GM12875 (cell line): ENCODE measurements at regions not wholly inside any gene's neighbourhood (a gene's known extent, or its start where the extent isn't known, plus 50 kb on each side); places are given as distances from the start of the nearest gene placed in this dataset.

ENCODE experiments used
- H3K4me3 ChIP-seq: one replicate; pipeline ENCODE4 v1.5.1; 2011; ENCODE audit warnings: low read depth, low read length, control low read depth
- TF ChIP-seq, protein P1 (sequence below): IDR thresholded peaks from 2 replicates; pipeline ENCODE4 v1.5.1; 2011; ENCODE audit warnings: low read depth, mild to moderate bottlenecking, control low read depth, inconsistent platforms, low read length, moderate library complexity, borderline replicate concordance; ENCODE audit not compliant: insufficient read depth

DNA sequence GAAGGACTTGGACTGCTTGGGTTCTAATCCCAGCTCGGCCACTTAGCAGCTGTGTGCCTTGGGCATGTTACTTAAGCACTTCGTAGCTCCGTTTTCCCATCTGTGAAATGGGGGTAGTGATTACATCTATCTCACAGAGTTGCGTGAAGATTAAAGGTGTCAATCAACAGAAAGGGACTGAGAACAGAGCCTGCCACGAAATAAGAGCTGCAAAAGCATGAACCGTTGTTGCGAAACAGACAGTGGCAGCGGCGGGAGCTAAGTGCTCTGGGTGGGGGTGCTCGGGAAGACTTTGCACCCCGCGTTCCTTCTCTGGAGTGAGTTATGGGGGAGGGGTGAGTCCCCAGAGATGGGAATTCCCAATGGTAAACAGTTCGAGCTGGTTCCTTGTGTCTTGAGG is 79.6 kb upstream of the LHX1 start:
- TF ChIP-seq, protein P1, sequence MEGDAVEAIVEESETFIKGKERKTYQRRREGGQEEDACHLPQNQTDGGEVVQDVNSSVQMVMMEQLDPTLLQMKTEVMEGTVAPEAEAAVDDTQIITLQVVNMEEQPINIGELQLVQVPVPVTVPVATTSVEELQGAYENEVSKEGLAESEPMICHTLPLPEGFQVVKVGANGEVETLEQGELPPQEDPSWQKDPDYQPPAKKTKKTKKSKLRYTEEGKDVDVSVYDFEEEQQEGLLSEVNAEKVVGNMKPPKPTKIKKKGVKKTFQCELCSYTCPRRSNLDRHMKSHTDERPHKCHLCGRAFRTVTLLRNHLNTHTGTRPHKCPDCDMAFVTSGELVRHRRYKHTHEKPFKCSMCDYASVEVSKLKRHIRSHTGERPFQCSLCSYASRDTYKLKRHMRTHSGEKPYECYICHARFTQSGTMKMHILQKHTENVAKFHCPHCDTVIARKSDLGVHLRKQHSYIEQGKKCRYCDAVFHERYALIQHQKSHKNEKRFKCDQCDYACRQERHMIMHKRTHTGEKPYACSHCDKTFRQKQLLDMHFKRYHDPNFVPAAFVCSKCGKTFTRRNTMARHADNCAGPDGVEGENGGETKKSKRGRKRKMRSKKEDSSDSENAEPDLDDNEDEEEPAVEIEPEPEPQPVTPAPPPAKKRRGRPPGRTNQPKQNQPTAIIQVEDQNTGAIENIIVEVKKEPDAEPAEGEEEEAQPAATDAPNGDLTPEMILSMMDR: no peak
- no peak overlapping the region for H3K4me3 ChIP-seq

GRCh38 chr17:36858119-36859002 is 78.9 kb upstream of the LHX1 start:
- TF ChIP-seq, protein P1: no peak
- H3K4me3 ChIP-seq: no peak overlapping the region

GRCh38 chr17:36859003-36859300 is 78.3 kb upstream of the LHX1 start:
- H3K4me3 ChIP-seq: no peak overlapping the region
- TF ChIP-seq, protein P1: no peak

GRCh38 chr17:36859706-36860105 is 77.6 kb upstream of the LHX1 start:
- H3K4me3 ChIP-seq: no peak overlapping the region
- TF ChIP-seq, protein P1: no peak

DNA sequence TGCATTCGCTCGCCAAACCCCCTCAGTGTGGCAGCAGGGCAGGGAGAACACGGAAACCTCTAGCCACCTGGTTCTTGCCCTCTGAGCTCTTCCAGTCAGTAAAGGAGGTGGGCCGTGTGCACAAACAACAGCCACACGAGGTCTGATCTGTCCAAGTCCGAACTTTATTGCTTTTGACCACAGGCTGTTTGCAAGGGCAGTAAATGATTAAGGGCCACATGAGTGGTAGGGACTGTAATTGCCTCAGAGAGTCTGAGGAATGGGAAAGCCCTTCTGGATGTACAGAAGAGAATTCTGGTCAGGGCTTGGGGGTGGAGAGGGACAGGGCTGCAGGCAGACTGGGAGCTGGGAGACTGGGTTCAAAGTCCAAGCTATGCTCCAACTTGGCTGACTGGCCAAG is 75.7 kb upstream of the LHX1 start:
- TF ChIP-seq, protein P1: no peak
- no peak overlapping the region for H3K4me3 ChIP-seq

GRCh38 chr17:36862116-36862920 is 75.0 kb upstream of the LHX1 start:
- TF ChIP-seq, protein P1: no peak
- H3K4me3 ChIP-seq: no peak overlapping the region
